Stimulated activated CD4-positive, alpha-beta T cell treated with anti-CD3 and anti-CD28 coated beads, TNF-alpha, amount 100 ng/mL, for 24 hours (primary cell): ENCODE measurements at regions not wholly inside any gene's neighbourhood (a gene's known extent, or its start where the extent isn't known, plus 50 kb on each side); places are given as distances from the start of the nearest gene placed in this dataset.
"Not testable (repeated sequence)": the region's sequence is repeated elsewhere in the genome, so short reads cannot be mapped to it uniquely, and the experiment has no call there.

Source experiments
- DNase-seq, 3 experiments: peaks; one replicate each; pipeline ENCODE4 v3.0.0-alpha.2; 2020; ENCODE audit warnings: low read depth in 3 of 3

DNA sequence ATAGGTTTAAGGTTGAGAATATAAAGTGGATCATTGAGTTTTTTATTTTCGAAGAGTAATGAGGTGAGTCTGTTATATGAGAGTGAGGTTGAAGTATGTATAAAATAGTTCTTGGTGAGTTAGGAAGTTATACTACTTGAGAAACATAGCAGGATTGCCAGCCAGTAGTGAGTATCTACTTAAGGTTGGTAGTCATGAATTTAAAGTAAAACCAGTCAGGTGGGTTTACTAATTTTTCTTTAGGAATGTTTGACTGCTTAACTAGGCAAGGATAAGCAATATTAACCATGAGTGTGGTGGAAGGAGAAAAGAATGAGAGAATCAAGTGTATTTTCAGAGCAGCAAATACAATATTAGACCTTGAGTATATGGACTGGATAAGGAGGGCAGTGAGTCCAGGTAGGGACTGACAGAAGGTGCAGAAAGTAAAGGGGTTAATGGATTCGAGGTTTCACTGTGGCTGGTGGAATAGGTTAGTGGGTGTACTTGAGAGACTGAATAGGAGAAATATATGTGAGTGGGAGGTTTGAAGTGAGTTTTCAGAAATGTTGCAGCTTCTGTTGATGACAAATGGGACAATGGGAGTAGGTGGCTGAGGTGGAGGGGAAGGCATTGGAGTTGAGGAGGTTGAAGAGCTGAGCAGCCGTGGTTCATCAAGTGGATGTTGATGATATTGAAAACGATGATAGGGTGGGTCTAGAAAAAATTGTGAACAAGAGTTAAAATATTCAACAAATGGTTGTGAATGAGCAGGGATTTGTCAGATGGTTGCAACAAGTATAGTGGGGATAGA is 232.5 kb upstream of the ASCC3 start:
- no peak for DNase-seq

DNA sequence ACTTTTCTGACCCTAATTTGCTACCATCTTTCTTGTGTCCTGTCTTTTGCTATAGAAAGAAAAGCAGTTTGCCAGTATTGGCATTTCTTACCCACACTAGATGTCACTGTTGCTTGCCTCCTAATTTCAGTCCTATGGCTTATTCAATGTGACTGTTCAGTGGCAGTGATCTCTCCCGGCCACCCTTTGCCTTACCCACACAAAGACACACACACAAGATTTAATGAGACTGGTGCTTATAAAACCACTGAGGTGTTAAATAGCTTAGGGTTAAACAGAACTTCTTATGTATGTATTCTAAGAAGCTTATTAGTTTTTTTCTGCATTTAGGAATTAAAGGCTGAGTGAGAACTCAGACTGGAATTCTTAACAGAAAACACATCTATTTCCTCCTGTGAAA is 233.6 kb upstream of the ASCC3 start:
- no peak for DNase-seq

GRCh38 chr6:101116337-101116736 is 235.2 kb upstream of the ASCC3 start:
- no peak for DNase-seq

DNA sequence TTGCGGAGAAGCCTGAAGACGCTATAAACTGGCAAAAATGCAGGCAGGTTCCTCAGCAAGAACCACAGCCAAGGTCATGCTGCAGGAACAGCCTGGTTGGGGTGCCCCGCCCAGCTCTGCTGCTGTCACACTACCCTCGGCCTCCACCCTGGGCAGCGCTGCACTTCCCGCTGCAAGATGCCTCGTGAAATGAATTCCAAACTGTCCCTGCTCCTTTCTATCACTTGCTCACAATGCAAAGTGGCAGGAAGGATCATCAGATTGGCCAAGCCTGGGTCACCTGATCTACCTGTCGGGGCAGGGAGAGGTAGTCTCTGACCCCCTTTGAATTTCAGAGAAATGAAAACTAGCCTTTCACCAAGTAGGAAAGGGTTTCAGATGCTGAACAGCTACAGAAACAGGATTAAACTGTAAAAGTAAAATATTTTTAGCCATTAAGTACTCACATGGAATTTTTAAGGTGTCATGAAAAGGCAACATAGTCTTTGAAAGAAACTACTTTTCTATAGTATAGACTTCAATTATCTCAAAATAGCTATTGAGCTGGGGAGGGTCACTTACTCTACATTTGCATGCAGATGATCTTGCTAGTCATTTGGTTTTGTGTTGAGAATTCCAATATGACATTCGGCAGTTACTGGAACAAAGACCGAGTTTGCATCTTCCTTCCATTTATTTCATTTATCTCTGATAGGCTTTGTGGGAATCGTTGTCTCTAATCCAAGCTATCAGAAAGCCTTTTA is 236.4 kb upstream of the ASCC3 start:
- DNase-seq = no peak

DNA sequence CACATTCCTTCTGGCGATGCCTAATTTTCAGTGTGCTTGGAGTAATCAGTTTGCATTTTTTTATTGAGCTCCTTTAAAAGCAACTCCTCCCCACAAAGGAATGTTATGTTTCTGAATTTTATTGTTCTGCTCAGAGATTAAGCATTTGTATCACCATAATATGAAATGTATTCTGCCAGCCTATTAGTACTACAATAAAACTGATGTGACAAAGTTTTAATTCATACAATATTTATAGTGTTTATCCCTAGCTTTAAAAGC is 236.9 kb upstream of the ASCC3 start:
- no peak for DNase-seq

- DNase-seq = no peak
These were observed 239.6 kb upstream of the ASCC3 start for GRCh38 chr6:101120747-101121146.

DNA sequence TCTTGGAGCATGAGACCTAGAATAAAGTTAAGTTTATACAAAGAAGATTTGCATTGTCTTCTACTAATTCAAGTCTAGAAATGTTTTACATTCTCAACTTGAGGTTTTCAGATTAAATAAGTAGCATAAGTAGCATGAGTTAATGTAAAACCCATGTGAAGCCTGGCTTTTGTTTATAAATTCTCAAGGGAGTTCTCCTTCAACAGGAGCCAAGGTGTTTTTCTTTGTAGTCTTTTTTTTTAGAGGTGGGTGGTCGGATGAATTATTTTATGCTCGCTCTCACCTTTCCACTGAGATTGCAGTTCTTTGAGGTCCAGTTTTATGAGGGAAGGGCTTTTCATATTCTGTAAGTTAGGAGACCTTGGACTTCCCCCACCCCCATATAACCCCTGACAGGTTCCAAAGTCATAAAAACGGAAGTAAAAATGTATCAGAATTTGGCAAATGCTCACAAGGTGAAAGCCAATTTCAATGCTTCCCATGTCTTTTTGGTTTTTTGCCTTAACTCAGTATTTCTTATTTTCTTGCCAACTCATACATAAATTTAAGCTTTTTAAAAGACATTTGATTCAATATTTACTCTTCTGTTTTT is 244.3 kb upstream of the ASCC3 start:
- no peak for DNase-seq

DNA sequence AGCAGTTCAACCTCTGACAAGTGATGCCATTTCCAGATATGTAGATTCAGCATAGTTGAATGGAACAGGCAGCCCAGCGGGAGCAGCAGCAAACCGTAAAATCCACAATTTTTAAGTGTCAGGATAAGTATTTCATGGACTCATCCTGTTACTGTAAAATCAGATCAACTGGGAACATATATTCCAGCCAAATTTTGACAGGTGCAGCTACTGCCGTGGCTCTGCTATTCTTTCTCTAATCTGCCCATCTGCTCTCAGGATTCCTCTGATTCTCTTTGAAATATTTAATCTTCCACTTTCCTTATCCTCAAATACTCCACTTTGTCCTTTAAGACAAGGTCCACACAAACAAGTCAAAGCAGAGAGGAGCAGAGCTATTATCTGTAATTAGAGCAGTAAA is 245.4 kb upstream of the ASCC3 start:
- no peak for DNase-seq

DNA sequence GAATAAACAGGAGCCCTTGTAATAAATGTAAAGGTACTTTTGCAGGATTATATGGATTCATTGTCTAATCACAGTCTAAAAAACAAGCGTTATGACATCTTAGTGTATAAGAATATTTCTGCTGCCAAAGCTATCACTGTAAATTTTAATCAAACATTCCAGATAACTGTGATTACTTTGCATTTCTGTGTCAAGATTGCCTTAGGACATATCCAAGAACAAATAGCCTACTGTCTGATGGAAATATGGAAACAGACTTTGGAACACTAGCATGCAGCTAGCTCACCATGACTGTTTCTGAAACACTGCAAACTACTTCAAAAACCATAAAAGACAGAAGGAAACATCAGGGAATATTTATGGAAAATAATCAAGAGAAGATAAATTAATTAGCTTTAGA is 248.7 kb upstream of the ASCC3 start:
- DNase-seq = no peak

DNA sequence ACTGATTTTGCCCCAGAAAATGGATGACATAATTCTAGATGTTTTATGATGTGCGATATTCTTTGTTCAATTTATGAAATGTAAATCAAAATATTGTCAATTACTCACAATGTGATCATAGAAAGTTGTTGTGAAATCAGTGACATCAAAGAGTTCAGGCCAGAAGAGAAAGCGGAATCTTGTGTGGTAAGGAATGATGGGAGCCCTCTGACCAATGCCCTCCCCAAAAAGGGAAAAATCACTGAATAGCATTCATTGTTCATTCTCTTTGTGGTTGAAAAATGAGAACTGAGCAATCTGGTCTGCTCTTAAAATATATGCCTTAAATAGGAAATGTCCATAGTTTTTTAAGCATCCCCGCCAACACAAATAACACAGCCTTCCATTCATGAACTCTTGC is 247.1 kb upstream of the GRIK2 start:
- DNase-seq = no peak

DNA sequence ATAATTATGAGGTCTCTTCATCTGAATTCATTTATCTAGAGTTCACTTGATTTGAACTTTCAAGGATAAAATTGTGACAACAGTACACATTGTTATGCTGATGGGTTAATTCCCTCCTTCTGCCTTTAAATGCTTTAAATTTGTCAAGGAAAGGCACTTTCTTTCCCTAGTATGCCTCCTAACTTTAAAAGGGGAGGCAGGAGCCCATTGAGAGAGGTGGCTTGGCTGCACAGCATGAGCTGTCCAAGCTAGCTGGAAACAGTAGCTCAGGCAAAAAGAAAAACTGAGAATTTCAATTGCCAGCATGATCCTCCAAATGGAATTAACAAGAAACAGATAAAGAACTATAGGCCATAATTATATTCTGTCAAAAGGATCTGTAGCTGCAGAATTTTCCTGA is 243.3 kb upstream of the GRIK2 start:
- no peak for DNase-seq

DNA sequence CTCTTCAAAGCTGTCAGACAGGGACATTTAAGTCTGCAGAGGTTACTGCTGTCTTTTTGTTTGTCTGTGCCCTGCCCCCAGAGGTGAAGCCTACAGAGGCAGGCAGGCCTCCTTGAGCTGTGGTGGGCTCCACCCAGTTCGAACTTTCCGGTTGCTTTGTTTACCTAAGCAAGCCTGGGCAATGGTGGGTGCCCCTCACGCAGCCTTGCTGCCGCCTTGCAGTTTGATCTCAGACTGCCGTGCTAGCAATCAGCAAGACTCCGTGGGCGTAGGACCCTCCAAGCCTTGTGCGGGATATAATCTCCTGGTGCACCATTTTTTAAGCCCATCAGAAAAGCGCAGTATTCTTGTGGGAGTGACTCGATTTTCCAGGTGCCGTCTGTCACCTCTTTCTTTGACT is 235.9 kb upstream of the GRIK2 start:
- not testable (repeated sequence) for DNase-seq

- DNase-seq = no peak
These were observed 229.9 kb upstream of the GRIK2 start for GRCh38 chr6:101163611-101164010.

DNA sequence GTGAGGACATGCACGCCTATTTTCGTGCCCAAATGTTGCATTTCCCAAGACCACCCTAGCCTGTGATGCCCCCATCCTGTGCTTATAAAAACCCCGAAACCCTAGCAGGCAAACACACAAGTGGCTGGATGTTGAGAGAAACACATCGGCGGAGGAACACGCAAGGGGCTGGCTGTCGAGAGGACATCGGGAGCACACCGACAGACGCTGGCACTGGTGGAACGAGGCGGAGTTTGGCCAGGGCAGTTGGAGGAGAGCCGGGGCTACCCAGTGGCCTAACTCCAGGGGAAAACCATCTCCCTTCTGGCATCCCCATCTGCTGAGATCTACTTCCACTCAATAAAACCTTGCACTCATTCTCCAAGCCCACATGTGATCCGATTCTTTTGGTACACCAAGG is 225.9 kb upstream of the GRIK2 start:
- DNase-seq = no peak

GRCh38 chr6:101171049-101171448 is 222.5 kb upstream of the GRIK2 start:
- not testable (repeated sequence) for DNase-seq

- no peak for DNase-seq
These were observed 214.8 kb upstream of the GRIK2 start for GRCh38 chr6:101178748-101179147.

DNA sequence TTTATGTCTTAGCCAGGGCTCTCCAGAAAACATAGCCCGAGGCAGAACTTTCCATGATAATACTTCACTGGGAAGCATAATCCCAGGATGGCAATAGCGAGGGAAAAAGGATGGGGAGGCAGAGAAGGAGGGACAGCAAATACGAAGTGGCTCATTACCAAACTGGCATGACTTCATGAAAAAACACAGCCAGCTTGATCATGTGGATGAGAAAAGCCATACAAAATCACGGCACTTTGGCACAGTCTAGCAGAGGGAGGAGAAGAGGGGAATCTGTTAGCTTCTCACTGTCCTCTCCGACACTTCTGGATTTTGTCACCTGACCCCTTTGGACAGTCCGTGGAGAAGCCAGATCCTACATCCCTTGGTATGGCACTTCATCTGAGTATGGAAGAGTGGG is 212.5 kb upstream of the GRIK2 start:
- DNase-seq = no peak

DNA sequence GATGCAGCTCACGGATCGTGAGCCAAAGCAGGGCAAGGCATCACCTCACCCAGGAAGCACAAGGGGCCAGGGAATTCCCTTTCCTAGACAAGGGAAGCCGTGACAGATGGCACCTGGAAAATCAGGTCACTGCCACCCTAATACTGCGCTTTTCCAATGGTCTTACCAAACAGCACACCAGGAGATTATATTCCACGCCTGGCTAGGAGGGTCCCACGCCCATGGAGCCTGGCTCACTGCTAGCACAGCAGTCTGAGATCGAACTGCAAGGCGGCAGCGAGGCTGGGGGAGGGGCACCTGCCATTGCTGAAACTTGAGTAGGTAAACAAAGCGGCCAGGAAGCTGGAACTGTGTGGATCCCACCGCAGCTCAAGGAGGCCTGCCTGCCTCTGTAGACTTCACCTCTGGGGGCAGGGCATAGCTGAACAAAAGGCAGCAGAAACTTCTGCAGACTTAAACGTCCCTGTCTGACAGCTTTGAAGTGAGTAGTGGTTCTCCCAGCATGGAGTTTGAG is 205.2 kb upstream of the GRIK2 start:
- not testable (repeated sequence) for DNase-seq

DNA sequence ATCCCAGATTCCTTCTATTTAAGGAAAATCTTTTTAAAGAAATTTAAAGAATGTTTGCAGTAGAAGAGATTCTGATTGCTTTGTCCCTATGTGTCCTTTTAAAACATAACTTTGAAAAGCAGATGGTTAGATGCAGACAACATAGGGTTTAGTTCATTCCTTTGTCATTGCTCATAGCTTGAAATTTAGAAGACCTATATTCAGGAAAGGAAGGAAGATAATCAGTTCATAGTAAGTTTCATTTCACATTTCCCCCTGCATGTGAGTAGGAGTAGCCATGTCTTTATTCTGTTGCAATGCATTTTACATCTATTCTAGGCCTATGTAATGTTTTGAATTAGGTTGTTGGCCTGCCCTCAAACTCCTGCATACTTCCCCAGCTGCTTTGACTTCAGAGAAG is 197.9 kb upstream of the GRIK2 start:
- no peak for DNase-seq

DNA sequence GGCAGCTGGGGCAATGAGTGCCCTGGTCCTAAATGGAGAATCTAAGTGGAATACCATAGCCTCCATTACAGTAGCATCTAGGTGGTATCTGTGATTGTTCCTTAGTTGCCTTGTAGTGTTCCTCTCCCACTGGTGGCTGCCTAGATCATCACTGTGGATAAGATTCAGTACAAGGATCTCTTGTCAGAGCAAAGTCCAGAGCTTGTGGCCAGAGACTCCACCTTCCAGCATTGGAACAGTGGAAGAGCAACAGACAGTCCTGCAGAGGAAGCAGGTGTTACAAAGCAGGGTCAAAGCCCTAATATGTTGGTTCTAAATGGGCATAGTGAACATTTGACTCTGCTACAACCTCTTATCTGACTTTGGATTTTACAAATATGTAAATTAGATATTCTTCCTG is 194.1 kb upstream of the GRIK2 start:
- DNase-seq = no peak

- no peak for DNase-seq
These were observed 190.6 kb upstream of the GRIK2 start for GRCh38 chr6:101202867-101203374.

DNA sequence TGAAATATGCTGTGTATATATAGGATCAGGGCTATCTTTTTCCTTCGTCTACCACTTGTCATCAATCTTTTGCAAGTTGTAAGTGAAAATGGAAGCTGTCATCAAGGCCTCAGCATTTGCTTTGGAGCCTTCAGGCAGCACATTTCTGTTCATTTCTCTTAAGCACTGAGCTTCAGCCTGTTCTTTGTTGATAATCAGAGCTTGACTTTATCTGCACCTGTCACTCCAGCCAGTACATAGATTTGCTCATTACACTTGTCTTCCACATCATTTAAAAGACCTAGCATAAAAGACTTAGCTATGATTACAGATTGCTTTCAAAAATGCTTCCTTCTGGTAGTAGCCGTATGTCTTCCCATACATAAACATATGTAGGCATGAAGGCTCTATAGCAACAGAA is 189.8 kb upstream of the GRIK2 start:
- no peak for DNase-seq

DNA sequence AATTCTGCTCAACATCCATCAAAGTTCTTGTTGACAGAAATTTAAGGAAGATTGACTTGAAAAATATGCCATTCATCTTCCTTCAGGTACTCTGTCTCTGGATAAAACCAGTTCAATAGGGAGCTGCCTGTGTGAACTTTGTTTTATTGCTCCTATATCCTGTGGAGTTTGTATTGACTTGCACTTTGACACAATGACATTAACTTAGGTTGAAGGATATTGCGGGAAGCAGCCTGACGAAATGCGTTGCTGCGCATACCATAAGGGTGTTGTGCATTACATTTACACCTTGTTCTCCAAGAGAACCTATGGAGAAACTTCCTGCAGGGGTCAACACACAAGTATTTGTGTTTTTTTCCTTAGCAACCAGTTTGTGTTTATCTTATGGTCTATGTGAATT is 185.4 kb upstream of the GRIK2 start:
- no peak for DNase-seq
